HG03378 (cell line): ENCODE measurements at regions not wholly inside any gene's neighbourhood (a gene's known extent, or its start where the extent isn't known, plus 50 kb on each side); places are given as distances from the start of the nearest gene placed in this dataset.
"Not testable (repeated sequence)": the region's sequence is repeated elsewhere in the genome, so short reads cannot be mapped to it uniquely, and the experiment has no call there.

ENCODE experiments used
- ATAC-seq: cut with Tn5 transposase; IDR thresholded peaks from one replicate; pipeline ENCODE4 v1.9.1; 2021; ENCODE audit warnings: mild to moderate bottlenecking, moderate library complexity; ENCODE audit not compliant: unreplicated experiment

DNA sequence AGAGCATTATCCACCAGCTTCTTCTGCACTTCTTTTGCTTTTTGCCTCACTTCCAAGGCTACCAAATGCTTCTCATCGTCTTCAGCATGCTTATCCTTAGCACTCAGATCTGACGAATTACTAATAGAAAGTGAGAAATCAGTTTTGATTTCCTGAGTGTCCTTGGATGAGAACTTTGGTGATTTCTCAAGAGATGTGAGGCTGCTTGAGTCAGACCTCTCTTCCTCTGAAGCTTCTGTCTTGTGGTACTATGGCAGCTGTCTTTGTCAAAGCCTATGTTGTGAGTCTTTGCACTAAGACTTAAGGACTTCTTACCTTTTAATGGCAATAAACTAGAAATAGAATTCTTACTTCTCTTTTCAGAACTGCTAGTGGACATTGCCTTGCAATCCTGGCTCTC is 169.9 kb downstream of the CPE start:
- no peak for ATAC-seq

GRCh38 chr4:165553221-165553810 is 174.5 kb downstream of the CPE start:
- no peak for ATAC-seq

GRCh38 chr4:165555302-165555701 is 176.5 kb downstream of the CPE start:
- ATAC-seq, result no peak

GRCh38 chr4:165556383-165556782 is 177.6 kb downstream of the CPE start:
- no peak for ATAC-seq

- ATAC-seq, result no peak
These were observed 182.1 kb downstream of the CPE start for GRCh38 chr4:165560941-165561340.

DNA sequence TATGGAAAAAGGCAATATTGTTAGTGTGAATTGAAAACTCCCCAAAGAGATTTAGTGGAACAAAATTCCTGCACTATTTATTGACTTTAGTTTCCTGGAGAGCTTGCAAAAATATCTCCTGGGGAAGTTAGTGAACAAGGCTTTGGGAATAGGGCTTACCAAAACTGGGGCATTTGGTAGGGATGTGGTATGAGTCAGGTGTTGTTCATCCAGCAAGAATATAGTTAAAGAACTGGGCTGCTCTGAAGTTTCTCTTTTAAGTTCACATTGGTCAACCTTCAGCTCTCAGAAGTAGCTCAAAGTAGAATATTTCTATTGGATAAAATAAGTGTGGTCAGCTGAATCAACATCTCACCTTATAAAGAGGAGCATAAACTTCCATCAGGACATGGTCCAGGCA is 185.0 kb downstream of the CPE start:
- ATAC-seq, result no peak

GRCh38 chr4:165569031-165569430 is 190.2 kb downstream of the CPE start:
- no peak for ATAC-seq

DNA sequence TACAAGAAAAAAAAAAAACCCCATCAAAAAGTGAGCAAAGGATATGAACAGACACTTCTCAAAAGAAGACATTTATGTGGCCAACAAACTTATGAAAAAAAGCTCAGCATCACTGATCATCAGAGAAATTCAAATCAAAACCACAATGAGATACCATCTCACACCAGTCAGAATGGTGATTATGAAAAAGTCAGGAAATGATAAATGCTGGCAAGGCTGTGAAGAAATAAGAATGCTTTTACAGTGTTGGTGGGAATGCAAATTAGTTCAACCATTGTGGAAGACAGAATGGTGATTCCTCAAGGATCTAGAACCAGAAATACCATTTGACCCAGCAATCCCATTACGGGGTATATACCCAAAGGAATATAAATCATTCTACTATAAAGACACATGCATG is 192.7 kb downstream of the CPE start:
- not testable (repeated sequence) for ATAC-seq

- ATAC-seq, result no peak
These were observed 201.6 kb downstream of the CPE start for GRCh38 chr4:165580351-165580905.

GRCh38 chr4:165583341-165583740 is 204.5 kb downstream of the CPE start:
- no peak for ATAC-seq

DNA sequence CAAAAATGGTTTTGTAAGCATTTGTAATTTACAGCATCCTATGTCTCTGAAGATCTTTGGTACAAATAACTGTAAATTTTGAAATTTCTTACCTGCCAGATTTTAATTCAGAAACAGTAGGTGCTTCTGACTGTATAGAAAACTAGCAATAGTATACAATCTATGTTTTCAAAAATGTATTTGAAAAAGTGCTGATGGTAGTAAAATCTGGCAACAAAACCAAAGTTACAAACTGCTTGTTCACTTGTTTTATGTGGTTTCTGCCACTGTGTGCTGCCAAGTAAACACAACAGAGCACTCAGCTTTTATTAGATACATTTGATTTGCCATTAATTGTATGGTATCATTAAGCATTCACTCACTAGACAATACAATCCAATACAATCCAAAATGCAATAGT is 206.1 kb downstream of the CPE start:
- no peak for ATAC-seq

- ATAC-seq, result no peak
These were observed 209.9 kb downstream of the CPE start for GRCh38 chr4:165588534-165589315.

- no peak for ATAC-seq
These were observed 213.6 kb downstream of the CPE start for GRCh38 chr4:165592386-165592785.

DNA sequence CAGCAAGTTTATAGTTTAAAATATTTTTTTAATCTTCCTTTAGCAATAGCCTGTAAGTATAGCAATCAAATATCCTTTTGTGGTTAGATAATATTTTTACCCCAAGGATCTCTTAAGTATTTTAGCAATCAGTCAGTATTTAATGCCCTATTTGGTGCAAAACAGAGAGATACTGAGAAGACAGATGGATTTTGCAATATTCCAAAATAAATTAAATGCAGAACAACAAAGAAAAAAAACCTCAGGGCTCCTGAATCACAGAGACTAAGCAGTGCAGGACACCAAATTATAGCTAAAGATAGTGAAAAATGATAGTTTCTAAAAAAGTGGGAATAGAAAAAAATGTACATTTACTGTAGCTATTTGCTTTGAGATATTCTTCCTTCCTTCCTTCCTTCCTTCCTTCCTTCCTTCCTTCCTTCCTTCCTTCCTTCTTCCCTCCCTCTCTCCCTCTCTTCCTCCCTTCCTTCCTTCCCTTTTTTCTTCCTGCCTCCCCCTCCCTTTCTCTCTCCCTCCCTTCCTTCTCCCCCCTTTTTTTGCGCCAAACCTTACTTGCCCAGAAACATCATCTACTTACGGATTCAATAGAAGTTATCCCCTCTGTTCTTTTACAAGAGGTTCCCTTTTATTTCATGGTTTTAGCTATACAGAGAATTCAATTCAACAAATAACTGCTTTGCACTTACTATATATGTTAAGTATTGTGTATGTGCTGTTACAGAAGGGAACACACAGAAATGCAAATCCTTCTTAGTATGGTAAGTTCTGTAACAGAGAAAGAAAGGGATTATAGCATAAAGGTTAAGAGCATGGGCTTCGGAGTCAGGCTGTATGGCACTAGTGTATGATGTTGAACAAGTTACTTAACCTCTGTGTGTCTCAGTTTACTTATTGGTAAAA is 219.0 kb downstream of the CPE start:
- ATAC-seq, result no peak

- no peak for ATAC-seq
These were observed 222.3 kb downstream of the CPE start for GRCh38 chr4:165600959-165601683.

- ATAC-seq, result no peak
These were observed 223.8 kb downstream of the CPE start for GRCh38 chr4:165602621-165603020.

- ATAC-seq, result no peak
These were observed 225.4 kb downstream of the CPE start for GRCh38 chr4:165604181-165604580.

DNA sequence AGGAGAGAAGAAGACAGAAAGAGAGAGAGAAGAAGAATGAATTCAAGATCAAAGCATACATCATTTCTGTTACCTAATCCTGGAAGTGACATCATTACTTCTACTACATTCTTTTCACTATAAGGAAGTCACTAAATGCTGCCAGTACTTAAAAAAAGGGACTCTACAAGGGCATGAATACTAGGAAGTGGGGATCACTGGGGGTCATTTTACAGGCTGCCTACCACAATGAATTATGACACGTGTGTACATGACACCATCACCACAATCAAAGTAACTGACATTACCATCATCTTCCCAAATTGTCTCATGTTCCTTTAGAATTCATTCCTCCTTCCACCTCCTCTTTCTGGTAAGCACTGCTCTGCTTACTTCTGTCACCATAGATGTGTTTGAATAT is 227.0 kb downstream of the CPE start:
- ATAC-seq, result no peak

GRCh38 chr4:165606465-165607205 is 227.8 kb downstream of the CPE start:
- ATAC-seq, result no peak

DNA sequence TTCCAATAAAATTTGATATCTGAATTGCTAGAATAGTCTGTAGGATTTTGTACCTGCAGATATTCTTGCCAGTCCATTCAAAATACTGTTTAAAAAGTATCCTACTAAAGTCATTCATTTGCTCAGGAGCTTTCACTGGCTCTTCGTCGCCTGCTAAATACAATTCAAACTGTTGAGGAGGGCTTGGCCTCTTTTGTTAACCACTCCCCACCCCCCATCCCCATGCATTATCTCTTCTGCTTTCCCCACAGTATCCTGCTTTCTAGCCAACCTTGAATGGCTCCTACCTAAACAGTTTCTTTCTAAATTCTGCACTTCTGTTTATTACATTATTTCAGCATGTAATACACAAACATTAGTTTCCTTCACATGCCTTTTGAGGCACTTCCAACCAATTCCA is 230.8 kb downstream of the CPE start:
- ATAC-seq, result no peak
